ENCODE measurements at regions not wholly inside any gene's neighbourhood (a gene's known extent, or its start where the extent isn't known, plus 50 kb on each side); places are given as distances from the start of the nearest gene placed in this dataset.

DNA sequence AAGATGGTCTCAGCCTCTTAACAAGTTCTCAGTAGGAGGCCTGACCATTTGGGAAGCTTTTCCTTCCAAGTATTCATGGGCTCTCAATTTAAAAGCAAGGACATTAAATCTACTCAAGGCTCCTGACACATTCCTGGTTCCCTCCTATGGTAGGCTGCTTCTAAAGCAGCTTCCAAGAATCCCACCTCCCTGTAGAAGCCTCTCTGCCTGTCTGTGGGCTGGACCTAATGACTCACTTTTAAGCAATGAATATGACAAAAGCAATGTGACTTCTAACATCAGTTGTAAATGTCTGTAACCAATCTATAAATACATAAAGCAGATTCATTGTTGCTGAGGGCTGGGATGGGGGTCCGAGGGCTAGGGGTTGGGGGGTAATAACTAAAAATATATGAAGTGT is 99.5 kb upstream of the FAM9B start:
- TF ChIP-seq, protein P1, sequence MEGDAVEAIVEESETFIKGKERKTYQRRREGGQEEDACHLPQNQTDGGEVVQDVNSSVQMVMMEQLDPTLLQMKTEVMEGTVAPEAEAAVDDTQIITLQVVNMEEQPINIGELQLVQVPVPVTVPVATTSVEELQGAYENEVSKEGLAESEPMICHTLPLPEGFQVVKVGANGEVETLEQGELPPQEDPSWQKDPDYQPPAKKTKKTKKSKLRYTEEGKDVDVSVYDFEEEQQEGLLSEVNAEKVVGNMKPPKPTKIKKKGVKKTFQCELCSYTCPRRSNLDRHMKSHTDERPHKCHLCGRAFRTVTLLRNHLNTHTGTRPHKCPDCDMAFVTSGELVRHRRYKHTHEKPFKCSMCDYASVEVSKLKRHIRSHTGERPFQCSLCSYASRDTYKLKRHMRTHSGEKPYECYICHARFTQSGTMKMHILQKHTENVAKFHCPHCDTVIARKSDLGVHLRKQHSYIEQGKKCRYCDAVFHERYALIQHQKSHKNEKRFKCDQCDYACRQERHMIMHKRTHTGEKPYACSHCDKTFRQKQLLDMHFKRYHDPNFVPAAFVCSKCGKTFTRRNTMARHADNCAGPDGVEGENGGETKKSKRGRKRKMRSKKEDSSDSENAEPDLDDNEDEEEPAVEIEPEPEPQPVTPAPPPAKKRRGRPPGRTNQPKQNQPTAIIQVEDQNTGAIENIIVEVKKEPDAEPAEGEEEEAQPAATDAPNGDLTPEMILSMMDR (IDR thresholded peaks at IDR 0.05) = no peak
- DNase-seq (ENCODE audit: low spot score) (no peak), ATAC-seq (ENCODE audit: low FRiP score) (no peak)

DNA sequence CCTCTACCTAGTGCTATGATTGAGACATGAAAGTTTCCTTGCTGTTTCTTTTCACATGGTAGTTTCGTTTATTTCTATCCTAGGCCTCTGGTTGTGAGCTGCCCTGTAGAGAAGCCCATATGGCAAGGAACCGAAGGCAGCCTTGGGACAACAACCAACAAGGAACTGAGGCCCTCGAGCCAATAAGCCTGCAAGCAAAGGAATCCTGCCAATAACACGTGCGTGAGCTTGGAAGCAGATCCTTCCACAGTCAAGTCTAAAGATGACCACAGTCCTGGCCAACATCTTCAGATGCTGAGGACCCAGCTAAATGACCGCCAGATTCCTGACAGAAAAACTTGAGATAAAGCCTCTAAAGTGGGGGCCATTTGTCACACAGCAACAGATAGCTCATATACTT is 100.4 kb upstream of the FAM9B start:
- DNase-seq (ENCODE audit: low spot score) = no peak
- TF ChIP-seq, protein P1 (IDR thresholded peaks at IDR 0.05) = no peak
- no peak for ATAC-seq (ENCODE audit: low FRiP score)

DNA sequence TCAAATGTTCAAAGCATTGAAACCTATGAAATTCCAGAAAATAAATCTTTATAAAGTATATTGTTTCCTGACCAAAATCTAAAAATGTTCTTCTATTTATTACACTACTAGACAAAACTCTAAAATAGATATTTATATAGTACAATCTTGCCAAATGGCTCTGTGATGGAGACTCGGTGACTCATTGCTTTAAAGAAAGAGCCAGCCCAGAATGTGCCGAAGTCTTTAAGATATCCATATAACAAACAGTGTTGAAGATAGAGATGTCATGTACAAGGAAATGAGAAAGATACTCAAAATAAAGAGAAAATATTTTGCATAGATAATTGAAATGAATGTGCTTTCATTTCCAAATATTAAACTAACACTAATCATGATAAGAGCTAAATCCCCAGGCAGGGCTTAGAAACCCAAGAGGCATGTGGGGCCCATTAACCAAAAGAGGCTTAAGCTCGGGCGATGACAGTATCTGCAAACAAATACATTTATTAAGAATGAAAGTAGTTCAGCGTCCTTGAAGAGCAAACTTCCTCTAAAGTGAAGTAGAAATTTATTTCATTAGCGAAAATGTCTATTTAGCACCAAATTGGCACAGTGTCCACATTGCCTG is 102.1 kb upstream of the FAM9B start:
- ATAC-seq (ENCODE audit: low FRiP score) = no peak
- DNase-seq (ENCODE audit: low spot score) = no peak

DNA sequence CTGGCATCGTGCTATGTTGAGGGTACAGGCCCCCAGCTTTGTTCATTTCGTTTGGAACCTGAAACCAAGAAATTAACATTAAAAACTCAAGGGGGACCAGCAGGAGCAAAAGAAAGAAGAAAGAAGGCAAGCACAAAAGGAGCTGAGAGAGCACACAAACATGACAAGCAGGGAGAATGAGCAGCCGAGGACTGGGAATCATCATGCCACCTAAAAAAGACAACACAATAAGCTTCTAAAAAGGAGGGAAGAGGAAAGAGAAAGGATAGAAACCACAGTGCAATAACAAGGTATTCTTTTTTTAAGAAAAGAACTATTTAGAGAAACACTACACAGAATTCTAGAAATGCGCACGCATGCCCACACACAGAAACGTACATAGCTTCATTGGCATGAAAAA is 103.2 kb upstream of the FAM9B start:
- no peak for DNase-seq (ENCODE audit: low spot score)
- TF ChIP-seq, protein P1 (IDR thresholded peaks at IDR 0.05) = no peak
- ATAC-seq (ENCODE audit: low FRiP score) = no peak

More for the DNA sequence above, 102.1 kb upstream of the FAM9B start:
- TF ChIP-seq, protein P1 (IDR thresholded peaks at IDR 0.05) = no peak

DNA sequence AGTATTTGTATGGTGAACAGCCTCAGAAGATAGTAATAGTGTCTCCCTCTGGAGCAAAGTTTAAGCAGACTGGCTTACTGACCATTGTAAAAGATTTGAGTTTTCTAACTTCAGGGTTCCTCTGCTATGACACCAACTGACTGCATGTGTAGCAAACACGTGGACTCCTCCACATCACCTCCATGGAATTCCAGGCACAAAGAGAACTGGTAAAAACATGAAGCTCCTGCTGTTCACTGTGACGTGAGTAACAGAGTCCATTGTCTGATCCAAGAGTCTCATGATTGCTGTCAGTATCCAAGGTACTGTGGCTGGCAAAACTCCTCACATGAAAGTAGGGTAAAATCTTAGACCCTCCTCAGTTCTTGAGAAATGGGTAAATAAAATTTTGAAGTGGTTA is 107.6 kb upstream of the FAM9B start:
- ATAC-seq (ENCODE audit: low FRiP score) = no peak
- DNase-seq (ENCODE audit: low spot score) = no peak
- TF ChIP-seq, protein P1 (IDR thresholded peaks at IDR 0.05) = no peak

DNA sequence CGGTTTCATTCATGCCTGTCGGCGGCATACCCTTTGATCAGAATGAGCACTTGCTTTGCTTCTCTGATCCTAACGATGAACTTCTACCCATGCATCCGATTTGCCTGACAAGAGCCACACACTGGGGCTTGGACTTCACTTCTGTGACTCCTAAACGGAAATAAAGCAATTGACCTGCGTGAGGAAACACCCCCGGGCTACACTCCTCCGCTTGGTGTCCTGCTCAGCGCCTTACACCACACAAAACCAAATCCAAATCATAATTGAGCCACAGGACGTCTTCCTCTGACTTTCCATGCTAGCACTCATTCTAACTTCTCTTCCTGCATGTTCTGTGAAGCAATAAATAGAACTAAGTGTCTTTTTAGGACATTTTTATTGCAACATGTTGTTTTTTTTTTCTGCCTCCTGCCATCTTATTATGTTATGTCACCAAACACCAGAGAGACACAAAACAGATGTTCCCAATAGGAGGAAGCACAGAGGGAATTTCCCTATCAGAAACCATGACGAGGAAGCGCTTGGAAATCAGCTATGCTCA is 110.8 kb upstream of the FAM9B start:
- TF ChIP-seq, protein P1 (IDR thresholded peaks at IDR 0.05) = no peak
- DNase-seq (ENCODE audit: low spot score) (no peak), ATAC-seq (ENCODE audit: low FRiP score) (no peak)

DNA sequence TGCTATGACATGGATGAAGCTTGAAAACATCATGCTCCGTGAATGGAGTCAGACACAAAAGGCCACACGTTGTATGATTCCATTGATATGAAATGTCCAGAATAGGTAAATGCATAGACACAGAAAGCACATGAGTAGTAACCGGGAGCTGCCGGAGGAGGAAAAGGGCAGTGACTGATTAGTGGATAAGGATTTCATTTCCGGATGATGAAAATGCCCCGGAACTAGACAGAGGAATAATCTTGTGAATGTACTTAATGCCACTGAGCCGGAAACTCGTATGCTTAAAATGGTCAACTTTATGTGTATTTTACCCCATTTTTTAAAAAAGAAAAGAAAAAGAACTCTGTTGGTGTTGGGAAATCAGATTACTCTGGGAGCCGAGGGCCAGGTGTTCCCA is 112.7 kb upstream of the FAM9B start:
- DNase-seq (ENCODE audit: low spot score) = no peak
- ATAC-seq (ENCODE audit: low FRiP score) = no peak
- TF ChIP-seq, protein P1 (IDR thresholded peaks at IDR 0.05) = no peak
